ENCODE measurements at regions not wholly inside any gene's neighbourhood (a gene's known extent, or its start where the extent isn't known, plus 50 kb on each side); places are given as distances from the start of the nearest gene placed in this dataset.

DNA sequence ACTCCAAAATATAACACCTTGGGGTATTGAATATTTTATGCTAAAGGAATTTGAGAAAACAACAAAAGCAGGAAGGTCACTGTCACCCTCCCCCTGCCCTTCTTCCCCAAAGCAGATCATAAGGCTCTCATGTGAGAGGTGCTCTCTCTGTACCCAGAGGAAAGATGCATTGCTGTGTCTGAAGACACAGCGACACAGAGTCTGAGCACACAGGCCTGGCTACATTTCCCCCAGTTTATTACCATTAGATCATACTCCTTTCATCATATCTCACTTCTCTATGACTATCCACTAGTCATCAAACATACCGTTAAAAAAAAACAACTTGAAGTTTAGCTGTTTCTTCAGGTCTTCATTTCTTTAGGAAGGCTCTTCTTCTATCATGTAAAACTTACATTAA, 127.1 kb downstream of the PPIAL4G start:
- peaks cover 0 to 13% of the 10 kb centered on the region in 2 donors for H3K27me3 ChIP-seq
- intact Hi-C loops (cut with DNase I), result no loop called here

GRCh38 chr1:148354913-148355308, 128.2 kb downstream of the PPIAL4G start:
- no peak for DNase-seq
- Histone ChIP-seq H3K27ac (no peak overlapping the region), H3K27me3 (peaks cover 0 to 13% of the 10 kb centered on the region in 2 donors), H3K9me3 (no peaks in the 10 kb centered on the region), H3K4me1 (no peaks in the 10 kb centered on the region), H3K4me3 (no peak overlapping the region), H3K36me3 (no peaks in the 10 kb centered on the region)
- no peak for TF ChIP-seq CTCF (IDR thresholded peaks at IDR 0.05)
- no peak for TF ChIP-seq POLR2A (IDR thresholded peaks at IDR 0.05)
- intact Hi-C loops (cut with DNase I), result no loop called here
- ATAC-seq, result no peak
- 63% methylated on average over 9 of the region's 15 CpGs for WGBS (ENCODE audit: insufficient coverage, low coverage, low lambda C conversion rate, missing lambda C conversion rate)

More for the DNA sequence above, 127.1 kb downstream of the PPIAL4G start:
- no peak overlapping the region for H3K4me3 ChIP-seq
- no peaks in the 10 kb centered on the region for H3K36me3 ChIP-seq
- no peak overlapping the region for H3K27ac ChIP-seq
- ATAC-seq (no peak), DNase-seq (no peak)
- H3K9me3 ChIP-seq, result no peaks in the 10 kb centered on the region
- H3K4me1 ChIP-seq, result no peaks in the 10 kb centered on the region
- no peak for TF ChIP-seq POLR2A (IDR thresholded peaks at IDR 0.05)
- TF ChIP-seq CTCF (IDR thresholded peaks at IDR 0.05), result no peak
- WGBS (ENCODE audit: insufficient coverage, low coverage, low lambda C conversion rate, missing lambda C conversion rate), result 74% methylated on average over 2 of the region's 2 CpGs

DNA sequence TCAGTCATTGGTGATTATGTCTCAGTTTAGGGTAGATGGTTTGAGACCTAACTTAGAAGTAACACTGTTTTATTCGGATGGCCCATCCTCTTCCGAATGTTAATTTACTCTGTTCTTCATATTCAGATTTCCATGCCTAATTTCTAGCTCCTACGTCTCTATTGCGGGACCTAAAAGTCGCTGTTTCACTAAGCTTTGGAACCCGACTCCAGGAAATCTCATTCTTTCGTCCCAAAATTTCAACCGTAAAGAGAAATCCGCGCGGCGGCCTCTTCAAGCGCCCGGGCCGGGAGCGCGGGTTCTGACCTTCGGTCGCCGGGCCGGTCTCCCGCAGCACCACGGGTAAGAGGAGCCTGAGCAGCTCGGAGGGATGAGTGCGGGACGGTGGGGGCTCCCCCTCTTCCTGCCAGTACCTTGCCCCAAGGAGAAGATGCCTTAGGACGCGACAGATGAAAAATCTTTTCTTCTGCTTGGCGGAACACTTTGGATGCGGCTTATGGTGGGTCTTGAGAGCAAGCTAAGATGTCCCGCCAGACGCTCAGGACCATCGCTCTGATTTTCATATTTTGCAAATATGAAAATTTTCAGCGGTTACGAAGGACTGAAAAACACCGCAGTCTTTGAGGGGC, 128.7 kb downstream of the PPIAL4G start:
- DNase-seq (no peak), ATAC-seq (no peak)
- TF ChIP-seq POLR2A (IDR thresholded peaks at IDR 0.05) (no peak), CTCF (IDR thresholded peaks at IDR 0.05) (no peak)
- no peaks in the 10 kb centered on the region for H3K4me1 ChIP-seq
- no peaks in the 10 kb centered on the region for H3K9me3 ChIP-seq
- no peak overlapping the region for H3K4me3 ChIP-seq
- intact Hi-C loops (cut with DNase I), result no loop called here
- H3K27ac ChIP-seq, result no peak overlapping the region
- peaks cover 0 to 13% of the 10 kb centered on the region in 2 donors for H3K27me3 ChIP-seq
- 22% methylated on average over 32 of the region's 36 CpGs for WGBS (ENCODE audit: insufficient coverage, low coverage, low lambda C conversion rate, missing lambda C conversion rate)
- H3K36me3 ChIP-seq, result no peaks in the 10 kb centered on the region

DNA sequence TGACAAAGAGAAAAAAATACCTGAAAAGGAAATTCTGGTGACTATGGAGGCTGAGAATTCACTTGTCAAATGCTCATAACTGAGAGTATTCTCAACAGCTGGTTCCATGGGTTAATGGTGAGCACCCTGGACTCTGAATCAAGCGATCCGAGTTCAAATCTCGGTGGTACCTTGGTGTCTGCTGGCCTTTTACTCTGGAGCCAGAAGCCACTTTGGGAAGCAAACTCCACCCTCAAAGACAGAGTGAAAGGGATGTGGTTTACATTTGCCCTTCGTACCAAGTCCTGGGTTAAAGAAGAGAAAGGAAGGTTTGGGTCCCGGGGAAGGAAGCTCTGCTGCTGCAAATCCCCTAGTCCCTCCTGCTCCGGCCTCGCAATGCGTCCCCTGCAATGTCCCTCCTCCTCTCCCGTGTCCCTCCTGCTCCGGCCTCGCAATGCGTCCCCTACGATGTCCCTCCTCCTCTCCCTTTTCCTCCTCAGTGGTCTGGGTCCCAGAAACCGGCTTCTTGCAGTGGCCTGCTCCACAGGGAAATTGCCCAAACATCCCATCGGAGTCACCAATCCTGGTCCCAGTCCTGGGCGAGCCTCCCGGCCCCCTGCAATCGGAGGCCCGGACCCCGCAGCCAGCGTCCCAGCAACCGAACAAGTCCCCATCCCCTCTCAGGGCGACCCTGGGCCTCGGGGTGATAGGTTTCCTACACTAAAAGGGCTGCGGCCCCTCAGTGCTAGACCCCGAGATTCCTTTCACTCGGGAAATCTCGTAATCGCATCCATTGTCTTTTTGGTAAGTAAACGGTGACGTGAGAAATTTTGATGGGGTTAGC, 129.4 kb downstream of the PPIAL4G start:
- H3K27me3 ChIP-seq, result peaks cover 0 to 13% of the 10 kb centered on the region in 2 donors
- no peak for ATAC-seq

More for the DNA sequence above, 129.4 kb downstream of the PPIAL4G start:
- Histone ChIP-seq H3K9me3 (no peaks in the 10 kb centered on the region), H3K27ac (no peak overlapping the region), H3K4me1 (no peaks in the 10 kb centered on the region), H3K36me3 (no peaks in the 10 kb centered on the region), H3K4me3 (no peak overlapping the region)
- 33% methylated on average over 18 of the region's 31 CpGs for WGBS (ENCODE audit: insufficient coverage, low coverage, low lambda C conversion rate, missing lambda C conversion rate)
- TF ChIP-seq CTCF (IDR thresholded peaks at IDR 0.05) (no peak), POLR2A (IDR thresholded peaks at IDR 0.05) (no peak)
- intact Hi-C loops (cut with DNase I), result no loop called here
- no peak for DNase-seq

Data from right lobe of liver (tissue), 6 donors.